GM12872 (cell line): ENCODE measurements at regions not wholly inside any gene's neighbourhood (a gene's known extent, or its start where the extent isn't known, plus 50 kb on each side); places are given as distances from the start of the nearest gene placed in this dataset.

Experiments
- TF ChIP-seq, protein P1 (sequence below): IDR thresholded peaks from 3 replicates; pipeline ENCODE4 v1.5.1; 2011; ENCODE audit warnings: low read depth, mild to moderate bottlenecking, low read length, moderate library complexity; ENCODE audit not compliant: insufficient read depth

GRCh38 chr1:4301007-4301406, 353.4 kb upstream of the AJAP1 start:
- TF ChIP-seq, protein P1, sequence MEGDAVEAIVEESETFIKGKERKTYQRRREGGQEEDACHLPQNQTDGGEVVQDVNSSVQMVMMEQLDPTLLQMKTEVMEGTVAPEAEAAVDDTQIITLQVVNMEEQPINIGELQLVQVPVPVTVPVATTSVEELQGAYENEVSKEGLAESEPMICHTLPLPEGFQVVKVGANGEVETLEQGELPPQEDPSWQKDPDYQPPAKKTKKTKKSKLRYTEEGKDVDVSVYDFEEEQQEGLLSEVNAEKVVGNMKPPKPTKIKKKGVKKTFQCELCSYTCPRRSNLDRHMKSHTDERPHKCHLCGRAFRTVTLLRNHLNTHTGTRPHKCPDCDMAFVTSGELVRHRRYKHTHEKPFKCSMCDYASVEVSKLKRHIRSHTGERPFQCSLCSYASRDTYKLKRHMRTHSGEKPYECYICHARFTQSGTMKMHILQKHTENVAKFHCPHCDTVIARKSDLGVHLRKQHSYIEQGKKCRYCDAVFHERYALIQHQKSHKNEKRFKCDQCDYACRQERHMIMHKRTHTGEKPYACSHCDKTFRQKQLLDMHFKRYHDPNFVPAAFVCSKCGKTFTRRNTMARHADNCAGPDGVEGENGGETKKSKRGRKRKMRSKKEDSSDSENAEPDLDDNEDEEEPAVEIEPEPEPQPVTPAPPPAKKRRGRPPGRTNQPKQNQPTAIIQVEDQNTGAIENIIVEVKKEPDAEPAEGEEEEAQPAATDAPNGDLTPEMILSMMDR: no peak

DNA sequence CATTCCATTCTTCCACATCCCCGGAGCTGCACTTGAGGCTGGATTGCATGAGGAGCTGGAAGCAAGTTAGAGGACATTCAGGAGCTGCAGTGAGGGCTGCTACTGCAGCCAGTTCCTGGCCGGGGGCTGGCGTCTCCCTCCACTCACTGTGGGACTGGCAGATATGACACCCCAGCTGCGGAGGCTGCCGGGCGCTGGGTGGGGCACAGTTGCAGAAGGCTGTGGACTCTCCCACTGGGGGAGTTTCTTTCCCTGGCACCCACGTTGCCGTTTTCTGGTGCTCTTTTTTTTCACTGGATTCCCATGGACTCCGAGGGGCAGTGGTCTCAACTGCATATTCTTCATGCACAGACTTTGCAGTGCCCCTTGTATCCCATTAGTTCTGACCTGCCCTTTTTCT, 351.1 kb upstream of the AJAP1 start:
- TF ChIP-seq, protein P1: no peak

- TF ChIP-seq, protein P1: no peak
Observed at GRCh38 chr1:4305526-4306301, 348.7 kb upstream of the AJAP1 start.

DNA sequence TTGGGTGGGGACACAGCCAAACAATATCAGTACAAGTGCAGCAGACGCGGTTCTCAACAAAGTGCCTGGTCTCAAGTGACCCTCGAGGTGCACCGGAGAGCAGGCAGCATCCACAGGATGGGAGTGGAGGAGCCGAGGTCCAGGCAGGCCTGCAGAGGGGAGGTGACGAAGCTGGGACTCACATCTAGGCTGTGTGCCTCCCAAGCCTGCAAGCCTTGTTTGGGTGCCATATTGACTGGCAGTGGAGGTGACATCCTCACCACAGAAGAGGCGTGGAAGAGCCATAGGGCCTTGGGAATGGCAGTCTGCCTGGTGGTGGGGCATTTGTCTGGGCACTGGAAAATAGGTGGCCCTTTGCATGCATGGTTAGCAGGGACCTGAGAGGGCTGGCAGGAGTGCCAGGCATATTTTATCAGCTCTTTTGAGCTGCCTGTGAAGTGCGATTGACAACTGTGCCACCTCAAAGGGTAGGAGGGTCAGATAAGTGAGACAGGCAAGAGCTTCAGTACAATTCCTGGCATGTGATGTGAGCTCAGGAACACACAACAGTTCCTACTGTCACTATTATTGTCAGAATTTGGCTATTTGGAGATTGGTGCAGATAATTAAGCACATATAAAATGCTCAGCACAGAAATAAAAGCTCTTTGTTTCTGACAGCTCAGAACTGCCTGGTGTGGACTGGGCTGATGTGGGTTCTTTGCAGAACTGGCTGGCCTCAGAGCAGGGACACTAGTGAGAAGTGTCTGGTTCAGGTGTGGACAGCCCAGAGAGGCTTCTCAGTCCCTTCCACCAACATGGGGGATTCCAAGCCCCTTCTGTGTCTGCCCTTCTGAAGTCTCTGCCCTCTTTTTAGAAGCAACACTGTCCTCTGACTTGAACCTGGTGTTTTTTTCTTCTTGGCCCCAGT, 347.6 kb upstream of the AJAP1 start:
- TF ChIP-seq, protein P1: no peak

GRCh38 chr1:4307468-4307845, 347.0 kb upstream of the AJAP1 start:
- TF ChIP-seq, protein P1: no peak

GRCh38 chr1:4307911-4308545, 346.4 kb upstream of the AJAP1 start:
- TF ChIP-seq, protein P1: no peak

GRCh38 chr1:4308806-4309205, 345.6 kb upstream of the AJAP1 start:
- TF ChIP-seq, protein P1: no peak
